ENCODE measurements at regions not wholly inside any gene's neighbourhood (a gene's known extent, or its start where the extent isn't known, plus 50 kb on each side); places are given as distances from the start of the nearest gene placed in this dataset.

DNA sequence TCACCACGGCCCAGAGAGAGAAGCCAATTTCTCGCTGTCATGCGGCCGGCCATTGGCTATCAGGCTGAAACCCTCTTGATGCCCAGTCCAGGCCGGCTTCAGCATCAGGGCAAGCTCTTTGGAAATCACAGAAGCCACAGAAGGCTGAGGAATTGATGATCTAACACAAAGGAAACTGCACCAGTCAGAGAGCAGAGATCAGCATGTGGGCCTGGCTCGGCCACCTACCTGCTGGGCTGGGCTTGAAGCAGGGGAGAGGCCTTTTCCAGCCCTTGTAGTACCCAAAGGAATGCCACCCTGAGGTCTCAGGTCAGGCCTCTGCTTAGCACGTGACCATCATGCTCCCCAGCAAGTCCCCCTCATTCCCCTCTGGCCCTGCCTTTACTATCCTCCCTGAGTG, 119.1 kb downstream of the TLE3 start:
- TF ChIP-seq CTCF (conservative IDR thresholded peaks at IDR 0.05; ENCODE audit: low read length) (no peak), EZH2phosphoT487 (IDR thresholded peaks at IDR 0.05; ENCODE audit: borderline replicate concordance, low read depth, low read length) (no peak)
